ENCODE measurements at regions not wholly inside any gene's neighbourhood (a gene's known extent, or its start where the extent isn't known, plus 50 kb on each side); places are given as distances from the start of the nearest gene placed in this dataset.

DNA sequence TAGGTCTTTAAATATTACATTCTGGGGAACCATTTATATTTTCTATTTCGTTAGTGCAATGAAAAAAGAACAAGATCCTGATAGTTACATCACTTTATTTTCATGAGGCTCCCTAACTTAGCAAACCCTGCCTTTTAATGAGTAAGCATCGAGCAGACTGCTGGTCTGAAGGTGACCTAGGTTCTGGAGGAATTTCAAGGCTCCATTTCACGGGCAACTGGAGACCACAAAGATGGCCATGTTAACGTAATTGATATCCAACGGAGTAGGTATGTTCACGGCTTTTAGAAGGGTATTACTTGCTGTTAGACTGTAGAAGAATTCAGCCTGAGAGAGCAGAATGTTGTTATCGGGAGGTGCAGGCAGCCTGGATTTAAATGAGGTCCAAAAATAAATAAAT is 1597.6 kb downstream of the EFNB2 start:
- no peak for TF ChIP-seq SP4 (IDR thresholded peaks at IDR 0.05; ENCODE audit: low read length)
- no peak for TF ChIP-seq ATF3 (IDR thresholded peaks at IDR 0.05; ENCODE audit: insufficient read depth, low read depth, low read length)
- no peak for TF ChIP-seq ASH2L (IDR thresholded peaks at IDR 0.05; ENCODE audit: low read length)
- no peak for TF ChIP-seq POLR2A (IDR thresholded peaks at IDR 0.05; ENCODE audit: control extremely low read depth in 1 of 2, low read depth in 2 of 2, low read length in 2 of 2)
- no peak for TF ChIP-seq ZNF274 (IDR thresholded peaks at IDR 0.05; ENCODE audit: borderline replicate concordance, extremely low read depth, low read length)
- TF ChIP-seq KDM1A (IDR thresholded peaks at IDR 0.05; ENCODE audit: borderline replicate concordance, low read length) = no peak
- no peak for TF ChIP-seq TEAD4 (IDR thresholded peaks at IDR 0.05; ENCODE audit: low read depth, low read length)
- TF ChIP-seq SIN3A (conservative IDR thresholded peaks at IDR 0.05 in 1 of 2, IDR thresholded peaks at IDR 0.05 in 1 of 2; ENCODE audit: low read depth in 1 of 2, low read length in 2 of 2) = no peak
- no peaks in the 10 kb centered on the region for H4K20me1 ChIP-seq (replicated peaks in 1 of 2; ENCODE audit: control insufficient read depth in 1 of 2, insufficient read depth in 2 of 2, low read length in 2 of 2)
- 96% methylated on average over 7 of the region's 7 CpGs; no CpG with 5 or more reads in 1 of the 2 experiments for WGBS, 2 experiments (ENCODE audit: extremely low coverage in 1 of 2, insufficient coverage in 1 of 2, insufficient read length in 1 of 2, insufficient replicate concordance in 2 of 2, low coverage in 1 of 2, low lambda C conversion rate in 2 of 2, missing lambda C conversion rate in 1 of 2)

More for the DNA sequence above, 1597.6 kb downstream of the EFNB2 start:
- Histone ChIP-seq H2BK120ac (replicated peaks; ENCODE audit: low read depth, low read length) (no peak overlapping the region), H4K91ac (replicated peaks; ENCODE audit: insufficient read length, low read length) (no peak overlapping the region), H3K79me1 (ENCODE audit: low read depth, low read length) (no peaks in the 10 kb centered on the region), H3K9me3 (ENCODE audit: insufficient read depth in 2 of 2, low read depth in 1 of 2, low read length in 1 of 2) (no peaks in the 10 kb centered on the region), H3K36me3 (ENCODE audit: control insufficient read depth in 2 of 4, insufficient read depth in 4 of 4, low read length in 3 of 4) (no peaks in the 10 kb centered on the region), H2BK12ac (ENCODE audit: low read depth, low read length) (no peak overlapping the region), H2BK15ac (ENCODE audit: low read length) (no peak overlapping the region), H3K79me2 (ENCODE audit: control insufficient read depth in 1 of 2, insufficient read depth in 2 of 2, low read length in 2 of 2) (no peaks in the 10 kb centered on the region), H4K8ac (ENCODE audit: extremely low read depth, insufficient read depth, low read length) (no peak overlapping the region), H3K4me2 (ENCODE audit: insufficient read depth in 1 of 2, low read depth in 2 of 2, low read length in 2 of 2) (no peak overlapping the region), H2AK5ac (ENCODE audit: low read depth, low read length) (no peak overlapping the region), H3K14ac (ENCODE audit: insufficient read length) (no peak overlapping the region), H3K18ac (ENCODE audit: extremely low read depth, low read length) (no peak overlapping the region), H3K56ac (replicated peaks; ENCODE audit: insufficient read length, low read depth, low read length) (no peak overlapping the region), H2BK5ac (ENCODE audit: low read depth, low read length) (no peak overlapping the region), H3K23ac (ENCODE audit: insufficient read length) (no peak overlapping the region), H3K4ac (replicated peaks; ENCODE audit: insufficient read length, low read depth, low read length) (no peak overlapping the region), H3K9ac (replicated peaks in 1 of 4; ENCODE audit: extremely low read depth in 1 of 4, low read depth in 3 of 4, low read length in 3 of 4) (no peak overlapping the region), H2AFZ (ENCODE audit: low read length) (peak overlapping the region; percentile 78; the same call in 1 of the 2 replicates), H3K27me3 (replicated peaks in 1 of 4; ENCODE audit: control insufficient read depth in 3 of 4, extremely low read depth in 1 of 4, insufficient read depth in 3 of 4, low read length in 3 of 4) (no peaks in the 10 kb centered on the region), H2BK20ac (ENCODE audit: low read length) (no peak overlapping the region), H4K5ac (ENCODE audit: insufficient read length, low read depth, low read length) (no peak overlapping the region), H3K4me3 (ENCODE audit: extremely low read depth in 1 of 4, insufficient read depth in 2 of 4, low read depth in 3 of 4, low read length in 4 of 4) (no peak overlapping the region), H3K4me1 (replicated peaks in 1 of 4; ENCODE audit: control insufficient read depth in 3 of 4, insufficient read depth in 4 of 4, low read length in 3 of 4) (no peaks in the 10 kb centered on the region), H3K27ac (ENCODE audit: low read depth, low read length) (no peak overlapping the region), H3K23me2 (ENCODE audit: low read depth, low read length) (no peaks in the 10 kb centered on the region)
- no peak for DNase-seq (ENCODE audit: low read depth in 1 of 2, low spot score in 2 of 2)
- ChIA-PET POLR2A (ENCODE audit: partially characterized antibody) (no interaction called here), CTCF (ENCODE audit: partially characterized antibody) (no interaction called here)
- FAIRE-seq = no peak
